ENCODE measurements at regions not wholly inside any gene's neighbourhood (a gene's known extent, or its start where the extent isn't known, plus 50 kb on each side); places are given as distances from the start of the nearest gene placed in this dataset.

DNA sequence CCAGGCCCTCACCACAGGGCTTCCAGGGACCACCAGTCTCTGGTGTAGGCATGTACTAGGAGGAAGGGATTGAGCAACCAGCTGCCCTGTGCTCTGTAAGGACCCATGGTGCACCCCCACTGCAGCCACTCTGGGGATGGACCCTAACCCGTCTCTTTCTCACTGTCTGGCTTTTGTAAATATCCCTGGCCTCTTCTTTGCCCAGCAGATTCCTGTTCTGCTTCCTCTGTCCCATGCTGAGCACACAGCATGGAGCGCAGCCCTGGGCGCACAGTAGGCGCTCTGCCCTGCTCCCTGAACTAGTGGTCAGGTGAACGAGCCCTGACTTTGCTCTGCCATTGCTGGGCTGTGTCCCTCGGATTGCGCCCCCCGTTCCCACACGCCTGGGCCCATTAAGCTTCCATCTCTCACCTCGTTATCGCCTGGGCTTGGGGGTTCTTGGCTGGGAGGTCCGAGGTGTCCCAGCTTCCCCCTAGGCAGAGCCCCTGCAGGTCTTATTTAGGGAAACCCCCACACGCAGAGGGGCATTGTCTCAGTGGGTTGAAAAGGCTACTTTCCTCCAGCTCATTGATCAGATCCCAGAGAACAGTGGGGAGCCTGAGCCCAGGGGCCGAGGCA is 162.1 kb downstream of the MYCN start:
- FAIRE-seq: no peak
- peak overlapping the region; percentile 65 for H4K5ac ChIP-seq (ENCODE audit: insufficient read length, low read depth, low read length)
- DNase-seq (ENCODE audit: low read depth in 1 of 2, low spot score in 2 of 2): no peak
- peak overlapping the region; percentile 91 for H3K18ac ChIP-seq (ENCODE audit: extremely low read depth, low read length)
- H4K8ac ChIP-seq (ENCODE audit: extremely low read depth, insufficient read depth, low read length): 0 out of 2 replicates have a peak overlapping the region, but pooled peaks have one; percentile 58
- H4K91ac ChIP-seq (replicated peaks; ENCODE audit: insufficient read length, low read length): peak overlapping the region; percentile 95
- no peaks in the 10 kb centered on the region for H3K9me3 ChIP-seq (ENCODE audit: insufficient read depth in 2 of 2, low read depth in 1 of 2, low read length in 1 of 2)
- 58% methylated on average over 14 of the region's 14 CpGs; no CpG with 5 or more reads in 1 of the 2 experiments for WGBS, 2 experiments (ENCODE audit: extremely low coverage in 1 of 2, insufficient coverage in 1 of 2, insufficient read length in 1 of 2, insufficient replicate concordance in 2 of 2, low coverage in 1 of 2, low lambda C conversion rate in 2 of 2, missing lambda C conversion rate in 1 of 2)
- no peak overlapping the region for H2AFZ ChIP-seq (ENCODE audit: low read length)
- peak overlapping the region; percentile 86 for H2BK120ac ChIP-seq (replicated peaks; ENCODE audit: low read depth, low read length)
- H3K9ac ChIP-seq (replicated peaks in 1 of 4; ENCODE audit: extremely low read depth in 1 of 4, low read depth in 3 of 4, low read length in 3 of 4): no peak overlapping the region; a peak in 1 of 7 replicates
- H3K56ac ChIP-seq (replicated peaks; ENCODE audit: insufficient read length, low read depth, low read length): peak overlapping the region; percentile 60
- H2AK5ac ChIP-seq (ENCODE audit: low read depth, low read length): peak overlapping the region; percentile 18; the same call in 1 of the 2 replicates
- no peaks in the 10 kb centered on the region for H3K27me3 ChIP-seq (replicated peaks in 1 of 4; ENCODE audit: control insufficient read depth in 3 of 4, extremely low read depth in 1 of 4, insufficient read depth in 3 of 4, low read length in 3 of 4)
- no peaks in the 10 kb centered on the region for H3K79me2 ChIP-seq (ENCODE audit: control insufficient read depth in 1 of 2, insufficient read depth in 2 of 2, low read length in 2 of 2)
- no peak overlapping the region; the same call in 1 of the 2 replicates for H3K27ac ChIP-seq (ENCODE audit: low read depth, low read length)
- H3K23ac ChIP-seq (ENCODE audit: insufficient read length): no peak overlapping the region
- peak overlapping the region; percentile 94; the same call in 1 of the 2 replicates for H2BK20ac ChIP-seq (ENCODE audit: low read length)
- no peak overlapping the region for H3K14ac ChIP-seq (ENCODE audit: insufficient read length)
- H3K36me3 ChIP-seq (ENCODE audit: control insufficient read depth in 2 of 4, insufficient read depth in 4 of 4, low read length in 3 of 4): no peaks in the 10 kb centered on the region
- peak overlapping the region; percentile 15 to 96; a peak in 1 of 4 replicates for H3K4me2 ChIP-seq (ENCODE audit: insufficient read depth in 1 of 2, low read depth in 2 of 2, low read length in 2 of 2)
- TF ChIP-seq, protein P1, sequence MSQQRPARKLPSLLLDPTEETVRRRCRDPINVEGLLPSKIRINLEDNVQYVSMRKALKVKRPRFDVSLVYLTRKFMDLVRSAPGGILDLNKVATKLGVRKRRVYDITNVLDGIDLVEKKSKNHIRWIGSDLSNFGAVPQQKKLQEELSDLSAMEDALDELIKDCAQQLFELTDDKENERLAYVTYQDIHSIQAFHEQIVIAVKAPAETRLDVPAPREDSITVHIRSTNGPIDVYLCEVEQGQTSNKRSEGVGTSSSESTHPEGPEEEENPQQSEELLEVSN (IDR thresholded peaks at IDR 0.05): 0 out of 2 replicates have a peak, but pooled peaks have one; percentile 3
- TF ChIP-seq CTBP2 (IDR thresholded peaks at IDR 0.05; ENCODE audit: borderline replicate concordance, insufficient read depth, insufficient read length, low read length) (peak; percentile 33), BCL11A (IDR thresholded peaks at IDR 0.05; ENCODE audit: low read depth in 2 of 2, low read length in 2 of 2) (no peak), TAF1 (IDR thresholded peaks at IDR 0.05; ENCODE audit: low read depth, low read length) (0 out of 2 replicates have a peak, but pooled peaks have one; percentile 4), HDAC2 (IDR thresholded peaks at IDR 0.05; ENCODE audit: borderline replicate concordance in 1 of 2, low read depth in 2 of 2, low read length in 2 of 2) (0 out of 4 replicates have a peak, but pooled peaks of 1 of the 2 experiments have one; percentile 26), GABPA (IDR thresholded peaks at IDR 0.05; ENCODE audit: borderline replicate concordance, insufficient read depth, low read length) (no peak), NRF1 (IDR thresholded peaks at IDR 0.05; ENCODE audit: low read depth, low read length) (no peak)
- H4K20me1 ChIP-seq (replicated peaks in 1 of 2; ENCODE audit: control insufficient read depth in 1 of 2, insufficient read depth in 2 of 2, low read length in 2 of 2): no peaks in the 10 kb centered on the region
- H3K4me1 ChIP-seq (replicated peaks in 1 of 4; ENCODE audit: control insufficient read depth in 3 of 4, insufficient read depth in 4 of 4, low read length in 3 of 4): peaks cover 23 to 41% (median 31%) of the 10 kb centered on the region in 4 experiments
- H2BK15ac ChIP-seq (ENCODE audit: low read length): no peak overlapping the region; the same call in 1 of the 2 replicates
- ChIA-PET CTCF (ENCODE audit: partially characterized antibody) (interaction anchor here (0.7 to 5.8 kb wide), 3 partner anchors 161 to 305 kb away, joined by 3 to 28 read pairs (median 6); partner anchors contain the start of gene MYCN), POLR2A (ENCODE audit: partially characterized antibody) (interaction anchor here (0.6 to 5.0 kb wide), 3 partner anchors 37 to 162 kb away, joined by 3 to 46 read pairs (median 4); partner anchors contain the start of gene MYCN)
- H2BK5ac ChIP-seq (ENCODE audit: low read depth, low read length): peak overlapping the region; percentile 100; the same call in 1 of the 2 replicates
- H3K4ac ChIP-seq (replicated peaks; ENCODE audit: insufficient read length, low read depth, low read length): peak overlapping the region; percentile 92
- peaks cover 5% of the 10 kb centered on the region for H3K23me2 ChIP-seq (ENCODE audit: low read depth, low read length)
- H2BK12ac ChIP-seq (ENCODE audit: low read depth, low read length): peak overlapping the region; percentile 95
- no peak overlapping the region for H3K4me3 ChIP-seq (ENCODE audit: extremely low read depth in 1 of 4, insufficient read depth in 2 of 4, low read depth in 3 of 4, low read length in 4 of 4)
- H3K79me1 ChIP-seq (ENCODE audit: low read depth, low read length): no peaks in the 10 kb centered on the region

All from H1 (cell line).